IPS-18c (cell line): ENCODE measurements at regions not wholly inside any gene's neighbourhood (a gene's known extent, or its start where the extent isn't known, plus 50 kb on each side); places are given as distances from the start of the nearest gene placed in this dataset.

Experiments used
- H3K4me3 ChIP-seq: 2 replicates; pipeline ENCODE4 v1.7.0; 2013; ENCODE audit warnings: low read depth, mild to moderate bottlenecking, low read length, moderate library complexity; ENCODE audit not compliant: insufficient read depth
- H3K9me3 ChIP-seq: one replicate; pipeline ENCODE4 v1.6.1; 2013; ENCODE audit warnings: mild to moderate bottlenecking, low read length, moderate library complexity; ENCODE audit not compliant: control insufficient read depth, insufficient read depth

DNA sequence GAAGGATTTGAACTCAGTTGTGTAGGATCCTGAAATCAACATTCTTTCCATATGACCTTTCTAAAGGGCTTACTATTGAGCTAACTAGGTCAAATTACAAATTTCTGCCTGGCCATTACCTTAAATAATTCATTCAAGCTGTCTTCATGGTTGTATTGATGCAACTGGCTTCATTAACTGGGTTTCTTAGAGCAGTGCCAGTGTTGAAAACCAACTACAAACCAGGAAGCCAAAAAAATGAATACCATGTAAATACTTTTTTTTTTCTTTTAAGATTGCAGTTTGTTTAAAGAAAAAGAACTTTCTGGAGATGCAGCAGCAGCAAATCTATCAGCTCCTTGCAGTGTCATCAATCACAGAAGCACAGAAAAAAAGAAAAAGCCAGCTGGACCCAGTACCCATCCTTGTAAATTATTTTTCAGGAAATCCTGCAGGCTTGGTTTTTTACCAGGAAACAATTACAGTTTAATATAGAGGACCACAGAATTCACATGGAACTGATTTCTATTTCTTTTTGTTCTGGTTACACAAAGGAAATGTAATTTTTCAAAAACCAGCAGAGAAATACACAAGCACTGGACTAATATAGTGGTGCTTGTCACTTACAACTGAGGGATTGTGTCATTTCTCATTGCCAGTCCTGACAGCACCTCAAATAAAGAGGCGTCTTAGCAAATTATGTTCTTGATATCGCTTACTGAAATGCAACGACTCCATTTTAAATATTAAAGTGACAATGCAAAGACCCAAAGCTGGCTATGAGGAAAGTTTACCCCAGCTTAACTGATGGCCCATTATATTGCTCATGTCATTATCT, 131.9 kb downstream of the TMEM26 start:
- no peaks in the 10 kb centered on the region for H3K9me3 ChIP-seq
- H3K4me3 ChIP-seq, result no peak overlapping the region

DNA sequence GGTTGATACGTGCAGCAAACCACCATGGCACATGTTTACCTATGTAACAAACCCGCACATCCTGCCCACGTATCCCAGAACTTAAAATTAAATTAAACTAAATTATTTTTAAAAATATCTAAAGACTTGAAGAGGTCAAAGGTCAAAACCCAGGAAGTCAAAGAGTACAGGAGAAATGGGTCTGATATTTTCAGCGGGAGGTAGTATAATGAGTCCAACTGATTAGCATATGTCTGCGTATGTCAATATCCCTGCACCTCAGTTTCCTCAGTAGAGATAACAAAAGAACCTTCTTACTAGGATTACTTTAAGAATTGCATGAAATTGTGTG, 133.0 kb downstream of the TMEM26 start:
- Histone ChIP-seq H3K4me3 (no peak overlapping the region), H3K9me3 (no peaks in the 10 kb centered on the region)

DNA sequence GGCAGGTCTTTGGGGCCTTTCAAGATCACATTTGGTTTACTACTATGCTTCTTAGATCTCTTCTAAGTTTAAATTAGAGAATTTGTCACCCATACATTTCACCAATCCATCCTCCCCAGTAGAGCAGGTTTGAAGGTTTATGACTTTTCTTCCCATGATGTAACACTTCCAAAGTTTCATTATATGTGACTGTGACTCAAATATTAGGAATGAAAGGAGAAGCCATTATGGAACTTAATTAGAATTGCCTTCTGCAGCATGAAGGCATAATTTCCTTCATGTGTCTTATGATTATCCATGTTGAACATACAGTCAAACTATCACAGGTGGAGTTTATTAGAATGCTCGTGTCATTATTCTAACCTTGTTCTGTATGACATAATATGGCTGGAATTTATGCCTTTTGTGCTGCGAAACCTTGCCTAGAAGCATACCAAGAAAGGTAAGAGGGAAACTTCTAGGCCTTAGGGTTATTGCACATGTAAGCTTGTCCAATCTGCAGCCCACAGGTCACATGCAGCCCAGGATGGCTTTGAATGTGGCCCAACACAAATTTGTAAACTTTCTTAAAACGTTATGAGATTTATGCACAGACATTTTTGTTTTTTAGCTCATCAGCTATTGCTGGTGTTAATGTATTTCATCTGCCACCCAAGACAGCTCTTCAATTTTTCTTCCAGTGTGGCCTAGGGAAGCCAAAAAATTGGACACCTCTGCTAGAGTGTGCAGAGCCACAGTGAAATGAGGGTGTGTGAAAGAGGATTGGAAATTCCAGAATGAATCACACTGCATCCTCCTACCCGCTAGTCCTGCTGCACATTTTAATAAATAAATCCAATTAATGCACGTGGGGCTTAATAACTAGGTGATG, 133.6 kb downstream of the TMEM26 start:
- H3K4me3 ChIP-seq, result no peak overlapping the region
- no peaks in the 10 kb centered on the region for H3K9me3 ChIP-seq

DNA sequence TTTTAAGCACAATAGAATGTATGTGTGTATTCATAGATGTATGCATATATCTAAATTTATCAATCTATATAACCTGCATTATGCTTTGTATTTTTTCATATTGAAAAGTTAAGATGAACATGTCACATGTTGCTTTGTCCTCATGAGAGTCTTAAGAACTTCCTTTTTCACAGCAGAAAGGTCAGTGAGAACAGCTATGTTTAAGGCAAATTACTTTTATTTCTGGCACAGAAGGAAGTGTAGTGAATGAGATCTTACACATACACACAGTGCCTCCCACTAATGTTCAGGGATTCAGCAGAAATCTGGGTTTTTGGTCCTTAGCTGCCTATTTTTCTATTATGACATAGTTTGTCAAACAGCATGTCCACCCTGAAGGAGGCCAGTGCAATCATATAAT, 134.8 kb downstream of the TMEM26 start:
- no peaks in the 10 kb centered on the region for H3K9me3 ChIP-seq
- H3K4me3 ChIP-seq, result no peak overlapping the region

DNA sequence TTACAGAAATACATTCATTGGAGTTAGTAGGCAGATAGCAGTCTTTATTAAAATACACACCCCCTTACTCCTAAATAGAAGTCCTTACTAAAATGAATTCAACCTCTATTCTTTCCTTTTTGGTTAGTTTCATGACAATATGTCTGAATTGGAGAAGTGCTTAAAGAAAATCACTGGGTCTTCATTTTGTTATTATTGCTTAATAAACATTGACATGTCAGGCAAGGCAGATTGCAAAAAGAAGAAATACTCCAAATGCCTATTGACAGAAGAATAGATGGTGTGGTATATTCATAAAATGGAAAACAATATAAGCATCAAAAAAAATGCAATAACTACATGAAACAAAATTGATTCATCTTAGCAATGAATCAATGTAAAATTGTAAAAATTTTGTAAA, 135.5 kb downstream of the TMEM26 start:
- H3K9me3 ChIP-seq, result no peaks in the 10 kb centered on the region
- H3K4me3 ChIP-seq, result no peak overlapping the region

DNA sequence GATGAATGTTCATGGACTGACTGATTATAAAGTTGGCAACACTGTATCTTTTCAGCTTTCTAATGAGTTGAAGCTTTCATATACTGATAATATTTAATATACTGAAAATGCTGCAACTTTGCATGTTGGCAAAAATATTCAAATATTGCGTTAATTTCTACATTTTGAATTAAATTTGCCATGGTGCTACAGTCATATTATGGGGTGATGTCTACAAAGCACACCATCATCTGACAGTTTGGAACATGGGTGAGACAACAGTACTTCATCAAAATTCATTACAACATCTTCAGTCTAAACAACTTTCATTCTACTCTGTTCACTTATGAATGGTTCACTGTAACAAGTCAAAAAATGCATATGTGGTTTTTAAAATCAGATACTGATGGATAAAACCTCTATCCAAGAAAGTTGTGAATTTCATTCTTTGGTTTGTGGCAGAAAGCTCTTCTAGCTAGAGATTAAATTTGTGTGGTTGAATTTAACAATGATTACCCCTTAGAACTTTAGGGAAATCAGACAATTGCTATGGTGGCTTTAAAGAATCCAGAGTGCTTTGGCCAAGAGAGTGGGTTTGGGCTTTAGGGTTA, 136.4 kb downstream of the TMEM26 start:
- H3K9me3 ChIP-seq, result no peaks in the 10 kb centered on the region
- no peak overlapping the region for H3K4me3 ChIP-seq

DNA sequence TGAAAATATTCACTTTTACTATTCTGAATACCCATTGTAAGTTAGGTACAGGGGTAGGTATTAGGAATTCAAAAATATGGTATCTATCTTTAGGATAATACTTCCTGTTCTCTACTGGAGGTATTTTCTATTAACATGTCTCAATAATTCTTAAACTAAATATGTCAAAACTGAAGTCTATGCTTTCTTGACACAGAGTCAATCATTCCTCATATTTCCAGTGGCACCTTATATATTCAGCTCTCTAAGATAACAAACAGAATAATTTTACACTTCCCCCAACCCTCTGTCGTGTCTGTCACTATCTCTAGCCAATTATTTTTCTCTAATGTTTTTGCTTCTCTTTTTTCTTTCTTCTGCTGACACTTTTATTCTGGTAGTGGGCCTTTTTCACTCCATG, 138.9 kb downstream of the TMEM26 start:
- Histone ChIP-seq H3K4me3 (no peak overlapping the region), H3K9me3 (no peaks in the 10 kb centered on the region)

DNA sequence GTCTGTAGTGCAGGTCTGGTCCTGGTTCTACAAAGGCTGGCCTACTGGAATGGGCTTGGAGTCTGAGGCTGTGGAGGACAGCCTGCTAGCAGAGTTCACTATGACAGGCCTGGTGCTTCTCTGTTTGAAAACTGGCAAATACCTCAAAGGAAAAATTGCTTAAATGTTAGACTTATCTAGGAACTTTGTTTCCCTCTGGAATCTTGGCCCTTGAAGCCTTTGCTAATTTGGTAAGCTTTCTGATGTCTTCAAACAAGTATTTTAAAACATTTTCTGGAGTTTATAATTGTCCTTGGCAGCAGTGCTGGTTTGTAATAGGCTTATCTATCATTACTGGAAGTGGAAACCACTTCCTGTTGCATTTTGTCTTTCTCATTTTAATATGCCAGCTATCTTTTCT, 139.7 kb downstream of the TMEM26 start:
- no peak overlapping the region for H3K4me3 ChIP-seq
- no peaks in the 10 kb centered on the region for H3K9me3 ChIP-seq

DNA sequence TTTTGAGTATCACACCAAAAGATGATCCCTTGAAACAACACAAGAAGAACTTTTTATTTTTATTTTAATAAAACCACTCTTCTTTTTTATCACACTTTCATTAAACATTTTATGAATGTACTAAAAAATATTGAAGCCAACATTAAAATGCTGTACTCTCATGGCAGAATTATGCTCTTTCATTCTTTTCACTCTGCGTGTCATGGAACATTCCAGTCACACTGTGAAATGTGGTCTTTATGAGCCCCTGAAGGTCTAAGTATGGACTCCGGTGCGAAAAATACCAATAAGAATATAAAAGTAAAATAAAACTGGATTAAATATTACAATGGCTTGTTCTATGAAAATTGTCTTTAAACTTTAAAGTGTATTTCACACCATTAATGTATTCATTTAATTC, 148.4 kb downstream of the TMEM26 start:
- Histone ChIP-seq H3K9me3 (no peaks in the 10 kb centered on the region), H3K4me3 (no peak overlapping the region)

DNA sequence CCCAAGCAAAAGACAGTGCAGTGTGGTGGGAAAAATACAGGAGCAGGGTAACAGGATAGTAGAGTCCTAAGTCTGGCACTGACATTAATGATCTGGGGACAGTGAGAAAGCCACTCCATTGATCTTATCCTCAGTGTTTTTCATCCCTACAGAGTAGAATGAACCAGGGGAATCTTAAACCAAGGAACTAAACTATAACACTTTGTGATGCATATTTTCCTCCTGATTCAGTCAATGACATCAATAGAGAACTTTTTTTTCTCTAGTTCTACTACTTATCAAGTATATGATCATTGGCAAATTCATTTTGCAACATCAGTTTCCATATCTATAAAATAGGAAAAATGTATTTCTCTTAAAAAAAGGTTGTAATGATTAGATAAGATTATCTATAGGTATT, 151.1 kb downstream of the TMEM26 start:
- Histone ChIP-seq H3K9me3 (no peaks in the 10 kb centered on the region), H3K4me3 (no peak overlapping the region)

DNA sequence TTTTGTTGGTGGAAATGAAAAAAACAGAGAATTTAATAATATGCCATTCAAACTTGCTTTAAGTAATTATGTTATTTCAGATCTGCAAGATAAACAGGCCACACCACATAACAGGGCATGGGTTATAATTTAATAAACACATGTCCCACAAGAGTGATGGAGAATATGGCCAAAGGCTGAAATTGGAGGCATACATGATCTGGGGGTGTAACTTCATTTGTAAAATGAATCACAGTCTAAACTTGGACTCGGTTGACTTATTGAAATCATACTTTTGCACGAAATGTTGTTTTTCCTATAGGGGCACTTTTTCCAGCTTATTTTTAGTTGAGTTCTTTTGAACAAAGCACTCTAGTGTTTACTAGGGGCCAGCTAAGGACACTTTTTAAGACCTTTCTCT, 151.6 kb downstream of the TMEM26 start:
- Histone ChIP-seq H3K4me3 (no peak overlapping the region), H3K9me3 (no peaks in the 10 kb centered on the region)

DNA sequence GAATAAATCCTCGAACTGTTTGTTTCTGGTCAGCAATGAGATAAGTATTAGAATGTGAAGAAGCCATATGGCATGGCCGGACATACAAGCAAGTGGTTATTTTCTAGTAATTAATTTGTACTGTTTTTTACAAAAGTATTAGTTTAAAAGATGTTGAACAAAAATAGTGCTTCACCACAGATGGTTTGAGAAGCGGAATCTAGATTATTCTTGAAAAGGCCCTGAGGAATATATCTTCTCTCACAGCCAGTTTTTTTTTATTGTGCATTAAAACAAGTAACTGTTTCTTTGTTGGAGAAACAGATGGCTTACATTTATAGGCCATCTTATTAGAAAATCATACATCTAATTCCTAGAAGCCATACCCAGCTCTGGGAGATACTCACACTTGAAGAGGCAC, 153.3 kb downstream of the TMEM26 start:
- no peak overlapping the region for H3K4me3 ChIP-seq
- H3K9me3 ChIP-seq, result no peaks in the 10 kb centered on the region

DNA sequence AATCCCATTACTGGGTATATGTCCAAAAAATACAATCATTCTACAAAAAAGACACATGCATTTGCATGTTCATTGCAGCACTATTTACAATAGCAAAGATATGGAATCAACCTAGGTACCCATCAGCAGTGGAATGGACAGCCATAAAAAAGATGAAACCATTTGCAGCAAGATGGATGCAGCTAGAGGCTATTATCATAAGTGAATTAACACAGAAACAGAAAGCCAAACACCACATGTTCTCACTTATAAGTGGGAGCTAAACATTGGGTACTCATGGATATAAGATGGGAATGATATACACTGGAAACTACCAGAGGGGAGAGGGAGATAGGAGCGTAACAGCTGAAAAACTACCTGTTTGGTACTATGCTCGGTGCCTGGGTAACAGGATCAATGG, 154.0 kb downstream of the TMEM26 start:
- H3K9me3 ChIP-seq, result no peaks in the 10 kb centered on the region

DNA sequence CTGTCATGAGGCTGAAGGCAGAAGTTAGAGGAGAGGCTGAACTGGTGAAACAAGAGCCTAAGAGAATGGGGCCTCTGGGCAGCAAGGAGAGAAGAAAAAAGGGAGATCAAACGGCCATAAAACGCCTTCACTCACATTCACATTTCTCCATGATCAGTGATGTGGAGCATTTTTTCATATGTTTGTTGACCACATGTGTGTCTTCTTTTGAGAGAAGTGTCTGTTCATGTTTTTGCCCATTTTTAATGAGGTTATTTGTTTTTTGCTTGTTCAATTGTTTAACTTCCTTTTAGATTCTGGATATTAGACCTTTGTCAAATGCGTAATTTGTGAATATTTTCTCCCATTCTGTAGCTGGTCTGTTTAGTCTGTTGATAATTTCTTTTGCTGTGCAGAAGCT, 155.0 kb downstream of the TMEM26 start:
- Histone ChIP-seq H3K4me3 (no peak overlapping the region), H3K9me3 (no peaks in the 10 kb centered on the region)

More for the DNA sequence above, 154.0 kb downstream of the TMEM26 start:
- no peak overlapping the region for H3K4me3 ChIP-seq

DNA sequence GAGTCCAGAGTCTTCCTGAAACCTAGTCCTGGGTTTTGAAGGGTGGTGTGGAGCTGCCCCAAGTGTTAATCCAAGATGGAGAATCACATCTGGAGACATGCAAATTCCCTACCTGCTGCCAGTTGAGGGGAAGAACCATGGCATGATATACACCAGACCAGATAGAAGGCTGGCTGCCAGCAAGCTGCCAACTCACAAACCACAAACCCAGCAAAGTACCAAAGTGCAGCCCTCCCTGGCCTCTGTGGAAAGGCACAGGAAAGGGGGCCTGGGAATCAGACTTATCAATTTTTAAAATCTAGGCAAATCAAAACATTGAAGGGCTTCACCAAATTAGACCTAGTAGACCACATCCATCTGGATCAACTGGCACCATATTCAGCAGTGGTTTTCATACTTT, 157.0 kb downstream of the TMEM26 start:
- Histone ChIP-seq H3K9me3 (no peaks in the 10 kb centered on the region), H3K4me3 (no peak overlapping the region)

DNA sequence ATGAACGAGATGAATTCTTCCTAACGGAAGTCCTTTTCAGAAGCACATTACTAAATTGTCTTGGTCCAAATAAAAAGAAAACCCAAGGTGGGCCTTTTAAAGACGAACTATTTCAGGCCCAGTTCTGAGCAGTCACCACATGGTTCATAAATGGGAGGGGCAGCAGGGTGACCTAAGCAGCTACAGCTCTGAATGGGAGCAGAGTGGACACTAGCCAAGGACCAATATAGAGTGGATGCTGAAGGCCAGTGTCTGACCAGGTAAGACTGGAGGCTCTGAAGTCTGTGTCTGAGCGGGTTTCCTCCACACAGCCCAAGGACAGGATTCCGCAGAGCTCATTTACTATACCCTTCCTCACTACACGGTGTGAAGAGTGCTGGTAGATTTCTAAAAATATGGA, 159.1 kb downstream of the TMEM26 start:
- no peak overlapping the region for H3K4me3 ChIP-seq
- no peaks in the 10 kb centered on the region for H3K9me3 ChIP-seq

DNA sequence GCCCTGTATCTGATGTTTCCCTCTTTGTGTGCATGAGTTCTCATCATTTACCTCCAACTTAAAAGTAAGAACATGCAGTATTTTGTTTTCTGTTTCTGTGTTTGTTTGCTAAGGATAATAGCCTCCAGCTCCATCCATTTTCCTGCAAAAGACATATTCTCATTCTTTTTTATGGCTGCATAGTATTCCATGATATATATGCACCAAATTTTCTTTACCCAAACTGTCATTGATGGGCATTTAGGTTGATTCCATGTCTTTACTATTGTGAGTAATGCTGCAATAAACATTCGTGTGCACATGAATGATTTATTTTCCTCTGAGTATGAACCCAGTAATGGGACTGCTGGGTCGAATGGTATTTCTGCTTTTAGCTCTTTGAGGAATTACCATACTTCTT, 163.4 kb downstream of the TMEM26 start:
- no peaks in the 10 kb centered on the region for H3K9me3 ChIP-seq

DNA sequence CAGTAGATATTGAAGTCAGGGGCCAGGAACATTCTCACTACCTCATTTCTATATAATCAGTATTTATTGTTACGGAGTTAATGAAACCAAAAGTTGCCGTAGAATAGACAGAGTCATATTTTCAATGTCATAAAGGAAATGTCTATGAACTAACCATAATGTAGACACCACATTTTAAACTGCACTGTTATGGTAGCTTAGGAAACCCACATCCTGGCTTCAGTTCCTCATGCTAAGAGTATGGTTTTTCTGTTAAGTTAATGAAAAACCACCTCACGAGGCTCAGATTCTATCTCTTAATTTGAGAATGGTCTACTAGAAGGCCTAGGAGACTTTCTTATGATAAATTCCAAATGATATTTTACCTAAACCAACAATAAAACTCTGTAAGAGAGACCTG, 166.5 kb downstream of the TMEM26 start:
- Histone ChIP-seq H3K9me3 (no peaks in the 10 kb centered on the region), H3K4me3 (no peak overlapping the region)

More for the DNA sequence above, 163.4 kb downstream of the TMEM26 start:
- no peak overlapping the region for H3K4me3 ChIP-seq
